ENCODE measurements at regions not wholly inside any gene's neighbourhood (a gene's known extent, or its start where the extent isn't known, plus 50 kb on each side); places are given as distances from the start of the nearest gene placed in this dataset.

DNA sequence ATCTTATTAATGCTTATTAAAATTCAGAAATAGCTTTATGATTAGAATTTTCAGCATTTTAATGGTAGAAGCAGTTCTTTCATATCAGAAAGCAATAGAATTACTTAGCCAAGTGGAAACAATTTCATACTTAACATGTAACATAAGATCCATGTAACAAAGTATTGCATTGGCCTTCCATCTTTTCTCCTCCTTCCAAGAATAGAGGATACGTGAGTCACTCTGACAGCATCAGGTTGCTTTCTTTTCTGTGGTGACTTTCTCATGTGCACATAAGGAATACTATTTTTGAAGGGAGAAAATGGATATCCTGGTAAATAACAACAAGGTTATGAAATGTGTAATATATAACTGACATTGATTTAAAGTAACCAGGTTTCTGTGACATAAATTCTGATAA, 272.2 kb downstream of the ANXA1 start:
- TF ChIP-seq CEBPB (IDR thresholded peaks at IDR 0.05; ENCODE audit: low read depth, low read length) (no peak), MAFK (IDR thresholded peaks at IDR 0.05; ENCODE audit: low read depth, low read length) (no peak), POLR2A (IDR thresholded peaks at IDR 0.05; ENCODE audit: low read depth, low read length) (no peak), MAZ (IDR thresholded peaks at IDR 0.05; ENCODE audit: borderline replicate concordance, low read depth, low read length) (no peak)
- TF ChIP-seq, protein P1, sequence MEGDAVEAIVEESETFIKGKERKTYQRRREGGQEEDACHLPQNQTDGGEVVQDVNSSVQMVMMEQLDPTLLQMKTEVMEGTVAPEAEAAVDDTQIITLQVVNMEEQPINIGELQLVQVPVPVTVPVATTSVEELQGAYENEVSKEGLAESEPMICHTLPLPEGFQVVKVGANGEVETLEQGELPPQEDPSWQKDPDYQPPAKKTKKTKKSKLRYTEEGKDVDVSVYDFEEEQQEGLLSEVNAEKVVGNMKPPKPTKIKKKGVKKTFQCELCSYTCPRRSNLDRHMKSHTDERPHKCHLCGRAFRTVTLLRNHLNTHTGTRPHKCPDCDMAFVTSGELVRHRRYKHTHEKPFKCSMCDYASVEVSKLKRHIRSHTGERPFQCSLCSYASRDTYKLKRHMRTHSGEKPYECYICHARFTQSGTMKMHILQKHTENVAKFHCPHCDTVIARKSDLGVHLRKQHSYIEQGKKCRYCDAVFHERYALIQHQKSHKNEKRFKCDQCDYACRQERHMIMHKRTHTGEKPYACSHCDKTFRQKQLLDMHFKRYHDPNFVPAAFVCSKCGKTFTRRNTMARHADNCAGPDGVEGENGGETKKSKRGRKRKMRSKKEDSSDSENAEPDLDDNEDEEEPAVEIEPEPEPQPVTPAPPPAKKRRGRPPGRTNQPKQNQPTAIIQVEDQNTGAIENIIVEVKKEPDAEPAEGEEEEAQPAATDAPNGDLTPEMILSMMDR (conservative IDR thresholded peaks at IDR 0.05; ENCODE audit: low read depth, low read length) = no peak

All from IMR-90 (cell line).